Activated naive CD8-positive, alpha-beta T cell treated with anti-CD3 and anti-CD28 coated beads, Interleukin-2, amount 10 ng/mL, durations not matched to agents 7 days and 5 days (primary cell): ENCODE measurements at regions not wholly inside any gene's neighbourhood (a gene's known extent, or its start where the extent isn't known, plus 50 kb on each side); places are given as distances from the start of the nearest gene placed in this dataset.

Experiments
- ATAC-seq: fragments of 150-1000 bp; cut with Tn5 transposase; one replicate; pipeline ENCODE4 v1.10.0; 2021; ENCODE audit warnings: low read depth, moderate library complexity
- POLR2A ChIA-PET: fragments of 350-600 bp; sonication (Branson Sonifier 250); formaldehyde crosslinking; loops from one replicate; lab custom pipeline; 2021; ENCODE audit warnings: antibody characterized with exemption; lab: Charles Lee
- DNase-seq: peaks from one replicate; pipeline ENCODE4 v3.0.0; 2021
- H3K27ac Mint-ChIP-seq: one replicate; pipeline ENCODE4 v1.8.0; 2022; ENCODE audit warnings: mild to moderate bottlenecking, mixed read lengths
- H3K27me3 Mint-ChIP-seq: one replicate; pipeline ENCODE4 v1.8.0; 2022; ENCODE audit warnings: mild to moderate bottlenecking, moderate library complexity, mixed read lengths
- H3K36me3 Mint-ChIP-seq: one replicate; pipeline ENCODE4 v1.8.0; 2021; ENCODE audit warnings: mild to moderate bottlenecking, mixed read lengths
- H3K4me1 Mint-ChIP-seq: one replicate; pipeline ENCODE4 v1.8.0; 2021; ENCODE audit warnings: mixed read lengths
- H3K4me3 Mint-ChIP-seq: one replicate; pipeline ENCODE4 v1.8.0; 2022; ENCODE audit warnings: mild to moderate bottlenecking, moderate library complexity, mixed read lengths
- H3K9me3 Mint-ChIP-seq: one replicate; pipeline ENCODE4 v1.8.0; 2021; ENCODE audit warnings: mixed read lengths

- Mint-ChIP-seq H3K9me3 (peaks cover 22% of the 10 kb centered on the region), H3K36me3 (peaks cover 22% of the 10 kb centered on the region), H3K27ac (no peak overlapping the region), H3K4me3 (no peak overlapping the region), H3K4me1 (peaks cover 2% of the 10 kb centered on the region), H3K27me3 (no peaks in the 10 kb centered on the region)
- POLR2A ChIA-PET, result no interaction called here
- ATAC-seq, result no peak
- DNase-seq, result no peak
Observed at GRCh38 chr4:4594285-4594920, 52.6 kb upstream of the STX18 start.

DNA sequence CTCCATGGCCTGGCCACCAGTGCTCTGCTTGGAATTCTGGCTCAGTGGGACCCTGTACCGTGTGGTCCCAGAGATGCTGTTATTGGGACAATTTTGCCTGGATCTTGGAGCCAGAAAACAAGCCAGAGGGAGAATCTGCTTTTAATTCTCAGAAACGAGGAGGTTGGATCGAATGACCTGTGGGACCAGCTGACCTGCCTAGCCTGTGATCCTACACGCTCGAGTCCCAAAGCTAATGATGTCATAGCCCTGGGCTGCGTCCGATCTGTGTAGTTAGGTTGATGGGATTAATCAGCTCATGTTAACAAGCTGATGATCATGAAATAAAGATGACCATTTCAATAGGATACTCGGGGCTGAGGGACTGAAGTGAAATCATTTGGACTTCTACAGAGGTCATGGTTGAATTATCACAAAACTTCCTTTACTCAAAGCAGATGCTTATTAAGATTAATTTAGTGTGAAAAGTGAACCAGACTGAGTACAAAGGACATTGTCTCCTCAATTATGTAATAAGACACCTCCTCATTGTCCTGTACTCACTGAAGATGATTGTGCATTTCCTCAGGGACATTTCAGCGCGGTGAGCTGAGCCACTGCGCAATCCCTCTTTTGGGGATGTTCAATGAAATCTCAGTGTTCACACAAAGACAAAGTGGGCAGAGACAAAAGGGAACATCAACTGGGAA is 51.9 kb upstream of the STX18 start:
- Mint-ChIP-seq H3K4me1 (peaks cover 2% of the 10 kb centered on the region), H3K27me3 (no peaks in the 10 kb centered on the region), H3K4me3 (no peak overlapping the region), H3K27ac (no peak overlapping the region), H3K9me3 (peaks cover 22% of the 10 kb centered on the region), H3K36me3 (peaks cover 22% of the 10 kb centered on the region)
- DNase-seq (no peak), ATAC-seq (no peak)
- POLR2A ChIA-PET, result interaction anchor here (0.6 kb wide), 1 partner anchor 1537 kb away, joined by 4 read pairs; no protein-coding TSS in a partner anchor

DNA sequence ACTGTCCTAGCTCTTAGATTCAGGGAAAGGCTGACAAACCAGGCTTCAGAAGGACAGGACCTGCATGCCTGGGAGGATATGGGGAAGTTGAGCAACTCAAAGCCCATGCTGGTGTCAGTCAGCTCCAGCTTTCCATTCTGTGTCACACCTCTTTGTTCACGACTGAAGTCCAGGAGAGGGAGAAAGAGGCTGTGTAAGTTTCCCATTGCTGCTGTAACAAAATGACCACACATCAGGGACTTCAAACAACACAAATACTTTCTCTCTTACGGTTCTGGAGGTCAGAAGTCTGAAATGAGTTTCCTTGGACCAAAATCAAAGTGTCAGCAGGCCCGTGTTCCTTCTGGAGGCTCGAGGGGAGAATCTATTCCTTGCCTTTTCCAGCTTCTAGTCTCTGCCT is 50.6 kb upstream of the STX18 start:
- POLR2A ChIA-PET, result no interaction called here
- no peak overlapping the region for H3K4me3 Mint-ChIP-seq
- DNase-seq (no peak), ATAC-seq (no peak)
- H3K4me1 Mint-ChIP-seq, result peaks cover 2% of the 10 kb centered on the region
- no peak overlapping the region for H3K27ac Mint-ChIP-seq
- H3K27me3 Mint-ChIP-seq, result no peaks in the 10 kb centered on the region
- H3K9me3 Mint-ChIP-seq, result peaks cover 22% of the 10 kb centered on the region
- H3K36me3 Mint-ChIP-seq, result peaks cover 24% of the 10 kb centered on the region
